Gastroesophageal sphincter (tissue), 4 donors: ENCODE measurements at regions not wholly inside any gene's neighbourhood (a gene's known extent, or its start where the extent isn't known, plus 50 kb on each side); places are given as distances from the start of the nearest gene placed in this dataset.

Source experiments
- ATAC-seq: fragments of 150-250 bp; one replicate; pipeline ENCODE4 v1.9.1; 2016; ENCODE audit warnings: mild to moderate bottlenecking, moderate library complexity
- H3K27ac ChIP-seq, 4 donors: fragments of 200-600 bp; sonication (generic) in 3 of 4; 1 replicate in 3 of 4; 2 replicates in 1 of 4; pipeline ENCODE4 v1.5.1; 2016 to 2019
- H3K27me3 ChIP-seq: fragments of 200-600 bp; sonication (generic); one replicate; pipeline ENCODE4 v1.5.1; 2019
- H3K36me3 ChIP-seq, 2 donors: fragments of 200-600 bp; sonication (generic); one replicate each; pipeline ENCODE4 v1.5.1; 2019; ENCODE audit warnings: control low read depth in 1 of 2
- H3K4me1 ChIP-seq, 3 donors: fragments of 200-600 bp; sonication (generic); 1 replicate in 2 of 3; 2 replicates in 1 of 3; pipeline ENCODE4 v1.5.1; 2016 to 2019; ENCODE audit warnings: control low read depth in 2 of 3
- H3K4me3 ChIP-seq, 2 donors: fragments of 200-600 bp; sonication (generic); one replicate each; pipeline ENCODE4 v1.5.1; 2019; ENCODE audit warnings: mild to moderate bottlenecking in 1 of 2, moderate library complexity in 1 of 2
- H3K9me3 ChIP-seq, 3 donors: fragments of 200-600 bp; sonication (generic); one replicate each; pipeline ENCODE4 v1.5.1; 2017 to 2019; ENCODE audit warnings: control low read depth in 2 of 3
- EP300 ChIP-seq: sonication (generic); formaldehyde crosslinking; IDR thresholded peaks from one replicate; pipeline ENCODE4 v1.6.1; 2017; ENCODE audit warnings: antibody characterized with exemption, mild to moderate bottlenecking
- POLR2A ChIP-seq, 2 donors: fragments of 450-650 bp; IDR thresholded peaks; one replicate each; pipeline ENCODE4 v1.6.1; 2017; ENCODE audit warnings: antibody characterized with exemption in 2 of 2, mild to moderate bottlenecking in 2 of 2, moderate library complexity in 1 of 2
- POLR2AphosphoS5 ChIP-seq: sonication (generic); formaldehyde crosslinking; IDR thresholded peaks from one replicate; pipeline ENCODE4 v1.6.1; 2017; ENCODE audit warnings: antibody characterized with exemption
- WGBS, 2 donors: methylation state at CpG; one replicate each; pipeline ENCODE4 v1.1.5; 2018; ENCODE audit warnings: low coverage in 1 of 2; 5-methylcytosine and 5-hydroxymethylcytosine counted together
- TF ChIP-seq, protein P1 (sequence below), 4 experiments: fragments of 200-600 bp in 2 of 4; fragments of 450-650 bp in 2 of 4; sonication (generic) in 1 of 4; IDR thresholded peaks; one replicate each; pipeline ENCODE4 v1.5.1; 2017 to 2019; ENCODE audit warnings: antibody characterized with exemption in 4 of 4, mild to moderate bottlenecking in 2 of 4, moderate library complexity in 2 of 4

GRCh38 chr13:111486801-111487200, 166.4 kb downstream of the TEX29 start:
- Histone ChIP-seq H3K36me3 (no peaks in the 10 kb centered on the region), H3K4me3 (no peak overlapping the region), H3K27me3 (peaks cover 52% of the 10 kb centered on the region), H3K4me1 (no peaks in the 10 kb centered on the region), H3K27ac (no peak overlapping the region), H3K9me3 (peaks cover 0 to 34% (median 0%) of the 10 kb centered on the region in 3 donors)
- ATAC-seq: no peak
- TF ChIP-seq POLR2A (IDR thresholded peaks at IDR 0.05): no peak
- no peak for TF ChIP-seq POLR2AphosphoS5
- TF ChIP-seq EP300: no peak
- TF ChIP-seq, protein P1, sequence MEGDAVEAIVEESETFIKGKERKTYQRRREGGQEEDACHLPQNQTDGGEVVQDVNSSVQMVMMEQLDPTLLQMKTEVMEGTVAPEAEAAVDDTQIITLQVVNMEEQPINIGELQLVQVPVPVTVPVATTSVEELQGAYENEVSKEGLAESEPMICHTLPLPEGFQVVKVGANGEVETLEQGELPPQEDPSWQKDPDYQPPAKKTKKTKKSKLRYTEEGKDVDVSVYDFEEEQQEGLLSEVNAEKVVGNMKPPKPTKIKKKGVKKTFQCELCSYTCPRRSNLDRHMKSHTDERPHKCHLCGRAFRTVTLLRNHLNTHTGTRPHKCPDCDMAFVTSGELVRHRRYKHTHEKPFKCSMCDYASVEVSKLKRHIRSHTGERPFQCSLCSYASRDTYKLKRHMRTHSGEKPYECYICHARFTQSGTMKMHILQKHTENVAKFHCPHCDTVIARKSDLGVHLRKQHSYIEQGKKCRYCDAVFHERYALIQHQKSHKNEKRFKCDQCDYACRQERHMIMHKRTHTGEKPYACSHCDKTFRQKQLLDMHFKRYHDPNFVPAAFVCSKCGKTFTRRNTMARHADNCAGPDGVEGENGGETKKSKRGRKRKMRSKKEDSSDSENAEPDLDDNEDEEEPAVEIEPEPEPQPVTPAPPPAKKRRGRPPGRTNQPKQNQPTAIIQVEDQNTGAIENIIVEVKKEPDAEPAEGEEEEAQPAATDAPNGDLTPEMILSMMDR (IDR thresholded peaks at IDR 0.05): no peak
- 93 to 100% methylated on average over 1 to 4 of the region's 6 CpGs for WGBS, 2 donors

GRCh38 chr13:111488486-111489132, 168.2 kb downstream of the TEX29 start:
- no peaks in the 10 kb centered on the region for H3K36me3 ChIP-seq
- WGBS, 2 donors: 75 to 80% methylated on average over 2 to 5 of the region's 13 CpGs
- peaks cover 0 to 34% (median 0%) of the 10 kb centered on the region in 3 donors for H3K9me3 ChIP-seq
- TF ChIP-seq POLR2A (IDR thresholded peaks at IDR 0.05) (no peak), POLR2AphosphoS5 (no peak), EP300 (no peak)
- TF ChIP-seq, protein P1 (IDR thresholded peaks at IDR 0.05): no peak
- ATAC-seq: no peak
- H3K4me3 ChIP-seq: no peak overlapping the region
- no peak overlapping the region for H3K27ac ChIP-seq
- peaks cover 40% of the 10 kb centered on the region for H3K27me3 ChIP-seq
- no peaks in the 10 kb centered on the region for H3K4me1 ChIP-seq

DNA sequence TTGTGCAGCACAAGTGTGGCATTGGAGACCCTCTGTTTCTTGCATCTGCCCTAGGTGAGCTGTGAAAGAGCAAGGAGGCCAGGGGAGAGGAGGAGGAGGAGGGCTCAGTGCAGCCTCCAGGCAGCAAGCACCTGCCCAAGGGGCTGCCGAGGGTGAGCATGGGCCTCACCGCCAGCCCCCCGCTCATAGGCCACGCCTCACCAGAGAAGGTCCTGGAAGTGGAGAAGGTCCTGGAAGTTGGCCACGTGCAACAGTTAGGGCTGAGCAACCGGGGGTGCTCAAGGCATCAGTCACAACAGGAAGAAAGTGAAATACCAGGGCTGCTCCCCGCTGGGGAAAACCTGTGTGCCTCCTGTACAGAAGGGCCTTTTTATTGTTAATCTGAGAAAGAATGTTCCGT, 168.9 kb downstream of the TEX29 start:
- TF ChIP-seq POLR2A (IDR thresholded peaks at IDR 0.05) (no peak), EP300 (no peak), POLR2AphosphoS5 (no peak)
- TF ChIP-seq, protein P1 (IDR thresholded peaks at IDR 0.05): no peak
- Histone ChIP-seq H3K4me3 (no peak overlapping the region), H3K27me3 (peaks cover 34% of the 10 kb centered on the region), H3K36me3 (no peaks in the 10 kb centered on the region), H3K27ac (no peak overlapping the region), H3K4me1 (no peaks in the 10 kb centered on the region), H3K9me3 (peaks cover 0 to 34% (median 0%) of the 10 kb centered on the region in 3 donors)
- no peak for ATAC-seq
- 75 to 79% methylated on average over 4 to 6 of the region's 8 CpGs for WGBS, 2 donors

- no peak for TF ChIP-seq POLR2AphosphoS5
- TF ChIP-seq, protein P1 (IDR thresholded peaks at IDR 0.05): no peak
- no peak for TF ChIP-seq POLR2A (IDR thresholded peaks at IDR 0.05)
- TF ChIP-seq EP300: no peak
- no peak for ATAC-seq
- no peak overlapping the region for H3K4me3 ChIP-seq
- H3K4me1 ChIP-seq: no peaks in the 10 kb centered on the region
- H3K9me3 ChIP-seq: peaks cover 0 to 42% (median 0%) of the 10 kb centered on the region in 3 donors
- WGBS, 2 donors: 65 to 90% methylated on average over 5 of the region's 6 CpGs
- no peaks in the 10 kb centered on the region for H3K36me3 ChIP-seq
- no peak overlapping the region for H3K27ac ChIP-seq
- H3K27me3 ChIP-seq: peaks cover 26% of the 10 kb centered on the region
Observed at GRCh38 chr13:111490611-111491010, 170.2 kb downstream of the TEX29 start.

- Histone ChIP-seq H3K36me3 (no peaks in the 10 kb centered on the region), H3K9me3 (peaks cover 0 to 42% (median 0%) of the 10 kb centered on the region in 3 donors), H3K27ac (no peak overlapping the region), H3K27me3 (peaks cover 26% of the 10 kb centered on the region), H3K4me3 (no peak overlapping the region), H3K4me1 (no peaks in the 10 kb centered on the region)
- no peak for ATAC-seq
- 10 to 51% methylated on average over 2 to 11 of the region's 11 CpGs for WGBS, 2 donors
- no peak for TF ChIP-seq POLR2AphosphoS5
- TF ChIP-seq POLR2A (IDR thresholded peaks at IDR 0.05): no peak
- TF ChIP-seq EP300: no peak
- TF ChIP-seq, protein P1 (IDR thresholded peaks at IDR 0.05): no peak
Observed at GRCh38 chr13:111491021-111491420, 170.6 kb downstream of the TEX29 start.
